Activated CD4-positive, alpha-beta T cell treated with anti-CD3 and anti-CD28 coated beads, Interleukin-2, amount 10 ng/mL, durations not matched to agents 24 days and 14 days (primary cell): ENCODE measurements at regions not wholly inside any gene's neighbourhood (a gene's known extent, or its start where the extent isn't known, plus 50 kb on each side); places are given as distances from the start of the nearest gene placed in this dataset.

Experiments
- DNase-seq: peaks from one replicate; pipeline ENCODE4 v3.0.0; 2022
- H3K27ac Mint-ChIP-seq: one replicate; pipeline ENCODE4 v1.8.0; 2022; ENCODE audit warnings: mild to moderate bottlenecking, mixed read lengths
- H3K27me3 Mint-ChIP-seq: one replicate; pipeline ENCODE4 v1.8.0; 2022; ENCODE audit warnings: mixed read lengths
- H3K36me3 Mint-ChIP-seq: one replicate; pipeline ENCODE4 v1.8.0; 2022; ENCODE audit warnings: low read depth, mild to moderate bottlenecking, mixed read lengths
- H3K4me1 Mint-ChIP-seq: one replicate; pipeline ENCODE4 v1.8.0; 2021; ENCODE audit warnings: mixed read lengths
- H3K4me3 Mint-ChIP-seq: one replicate; pipeline ENCODE4 v1.8.0; 2022; ENCODE audit warnings: mild to moderate bottlenecking, moderate library complexity, mixed read lengths
- H3K9me3 Mint-ChIP-seq: one replicate; pipeline ENCODE4 v1.8.0; 2021; ENCODE audit warnings: mixed read lengths
- intact Hi-C: fragments of 100-400 bp; cut with micrococcal nuclease; formaldehyde crosslinking; loops from one replicate; pipeline ENCODE4 v1.15.1; 2023

DNA sequence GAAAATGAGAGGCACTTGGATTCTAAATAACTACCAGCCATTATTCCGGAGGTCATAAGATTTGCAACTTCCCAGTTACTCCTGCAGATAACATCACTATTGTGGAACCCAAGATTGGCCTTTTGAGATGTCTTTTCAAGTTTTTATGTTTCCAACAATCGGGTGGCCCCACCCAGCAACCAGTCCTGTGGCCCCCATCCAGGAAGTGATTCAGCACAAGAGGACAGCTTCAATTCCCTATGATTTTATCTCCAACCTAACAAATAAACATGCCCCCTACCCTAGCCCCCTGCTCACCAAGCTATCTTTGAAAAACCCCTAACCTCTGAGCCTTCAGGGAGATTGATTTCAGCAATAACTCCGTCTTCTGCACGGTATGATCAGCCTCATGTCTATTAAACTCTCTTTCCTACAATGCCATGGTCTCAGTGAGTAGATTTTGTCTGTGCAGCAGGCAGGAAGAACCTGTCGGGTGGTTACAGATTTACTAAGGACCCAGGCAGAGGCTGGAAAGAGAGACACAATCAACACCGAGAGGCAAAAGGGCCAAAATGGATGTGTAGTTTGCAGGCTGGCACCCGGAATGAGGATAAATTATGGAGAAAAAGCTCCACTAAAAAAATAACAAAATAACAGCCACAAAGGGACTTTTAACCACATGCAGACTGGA lies 83.9 kb upstream of the UNC5B start:
- H3K36me3 Mint-ChIP-seq = no peaks in the 10 kb centered on the region
- no peak overlapping the region for H3K27ac Mint-ChIP-seq
- peaks cover 3% of the 10 kb centered on the region for H3K4me1 Mint-ChIP-seq
- no peak for DNase-seq
- H3K4me3 Mint-ChIP-seq = no peak overlapping the region
- H3K9me3 Mint-ChIP-seq = no peaks in the 10 kb centered on the region
- intact Hi-C loops = no loop called here
- peaks cover 7% of the 10 kb centered on the region for H3K27me3 Mint-ChIP-seq

DNA sequence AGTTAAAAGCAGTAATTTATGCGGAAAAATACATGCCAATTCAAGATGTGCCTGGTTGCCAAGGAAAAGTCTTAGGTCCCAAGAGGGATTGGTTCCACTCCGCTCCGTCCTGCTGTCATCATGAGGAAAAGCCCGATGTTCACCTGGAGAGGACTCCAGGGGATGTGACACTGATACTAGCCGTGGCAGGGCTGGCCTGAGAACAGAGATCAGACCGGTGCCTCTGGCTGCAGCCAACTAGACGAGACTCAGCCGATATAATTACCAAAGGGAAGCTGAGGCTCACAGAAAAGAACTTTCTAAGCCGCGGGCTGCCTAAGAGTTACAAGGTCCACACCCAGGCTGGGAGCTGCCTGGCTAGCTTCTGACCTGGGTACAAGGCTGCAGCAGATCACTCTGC lies 81.3 kb upstream of the UNC5B start:
- no peaks in the 10 kb centered on the region for H3K36me3 Mint-ChIP-seq
- DNase-seq = no peak
- no peak overlapping the region for H3K4me3 Mint-ChIP-seq
- no peaks in the 10 kb centered on the region for H3K9me3 Mint-ChIP-seq
- H3K4me1 Mint-ChIP-seq = peaks cover 3% of the 10 kb centered on the region
- no peak overlapping the region for H3K27ac Mint-ChIP-seq
- peaks cover 4% of the 10 kb centered on the region for H3K27me3 Mint-ChIP-seq
- intact Hi-C loops = no loop called here

DNA sequence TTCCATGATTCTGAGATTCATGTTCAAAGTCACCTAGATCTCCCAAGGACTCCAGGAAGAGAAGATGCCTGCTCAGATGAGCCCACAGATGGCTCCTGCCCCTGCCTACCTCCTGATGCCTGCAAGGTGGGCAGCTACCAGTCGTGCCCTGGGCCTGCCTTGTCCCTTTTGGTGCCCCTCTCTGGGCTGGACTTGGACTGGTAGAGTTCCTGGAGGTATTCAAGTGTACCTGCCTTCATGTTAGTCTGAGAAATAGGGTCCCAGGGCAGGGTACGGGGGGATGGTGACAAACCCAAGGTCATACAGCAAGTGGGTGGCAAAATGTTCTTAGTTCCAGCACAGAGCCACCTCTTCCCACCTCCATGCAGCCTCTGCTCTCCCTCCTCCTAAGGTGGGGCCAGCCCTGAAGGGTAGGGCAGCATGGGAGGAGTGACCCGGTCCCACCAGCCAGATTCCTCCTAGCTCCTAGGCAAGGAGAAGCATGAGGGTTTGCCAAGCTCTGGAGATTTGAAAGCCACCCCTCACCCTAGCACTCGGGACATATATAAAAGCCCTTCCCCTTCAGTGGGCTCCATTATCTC lies 80.8 kb upstream of the UNC5B start:
- Mint-ChIP-seq H3K27me3 (peaks cover 4% of the 10 kb centered on the region), H3K27ac (no peak overlapping the region), H3K36me3 (no peaks in the 10 kb centered on the region), H3K4me3 (no peak overlapping the region), H3K4me1 (peaks cover 3% of the 10 kb centered on the region), H3K9me3 (no peaks in the 10 kb centered on the region)
- DNase-seq = no peak
- intact Hi-C loops = no loop called here

DNA sequence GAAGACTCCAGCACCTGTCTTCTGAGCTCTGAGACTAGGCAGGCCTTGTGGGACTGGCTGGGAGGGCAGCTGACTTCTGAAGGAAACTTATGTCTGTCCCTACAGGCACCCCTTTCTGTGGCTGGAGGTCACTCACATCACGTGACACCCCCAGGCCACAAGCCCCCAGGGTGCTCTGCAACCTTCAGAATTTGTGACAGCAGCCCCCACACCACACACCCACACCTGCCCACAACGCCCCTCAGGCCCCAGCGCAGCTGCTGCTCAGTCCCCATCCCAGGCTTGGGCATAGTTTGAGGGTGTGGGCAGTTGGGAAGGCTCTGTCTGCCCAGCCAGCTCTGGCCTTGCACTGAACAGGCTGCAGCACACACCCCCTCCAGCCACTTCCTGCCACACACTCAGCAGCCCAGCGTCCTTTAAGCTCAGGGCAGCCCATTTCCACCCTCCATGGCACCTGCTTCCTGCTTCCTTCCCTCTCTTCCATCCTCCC lies 80.0 kb upstream of the UNC5B start:
- H3K4me1 Mint-ChIP-seq = peaks cover 3% of the 10 kb centered on the region
- no peaks in the 10 kb centered on the region for H3K9me3 Mint-ChIP-seq
- no peak for DNase-seq
- H3K36me3 Mint-ChIP-seq = no peaks in the 10 kb centered on the region
- H3K4me3 Mint-ChIP-seq = no peak overlapping the region
- peaks cover 4% of the 10 kb centered on the region for H3K27me3 Mint-ChIP-seq
- intact Hi-C loops = no loop called here
- no peak overlapping the region for H3K27ac Mint-ChIP-seq

DNA sequence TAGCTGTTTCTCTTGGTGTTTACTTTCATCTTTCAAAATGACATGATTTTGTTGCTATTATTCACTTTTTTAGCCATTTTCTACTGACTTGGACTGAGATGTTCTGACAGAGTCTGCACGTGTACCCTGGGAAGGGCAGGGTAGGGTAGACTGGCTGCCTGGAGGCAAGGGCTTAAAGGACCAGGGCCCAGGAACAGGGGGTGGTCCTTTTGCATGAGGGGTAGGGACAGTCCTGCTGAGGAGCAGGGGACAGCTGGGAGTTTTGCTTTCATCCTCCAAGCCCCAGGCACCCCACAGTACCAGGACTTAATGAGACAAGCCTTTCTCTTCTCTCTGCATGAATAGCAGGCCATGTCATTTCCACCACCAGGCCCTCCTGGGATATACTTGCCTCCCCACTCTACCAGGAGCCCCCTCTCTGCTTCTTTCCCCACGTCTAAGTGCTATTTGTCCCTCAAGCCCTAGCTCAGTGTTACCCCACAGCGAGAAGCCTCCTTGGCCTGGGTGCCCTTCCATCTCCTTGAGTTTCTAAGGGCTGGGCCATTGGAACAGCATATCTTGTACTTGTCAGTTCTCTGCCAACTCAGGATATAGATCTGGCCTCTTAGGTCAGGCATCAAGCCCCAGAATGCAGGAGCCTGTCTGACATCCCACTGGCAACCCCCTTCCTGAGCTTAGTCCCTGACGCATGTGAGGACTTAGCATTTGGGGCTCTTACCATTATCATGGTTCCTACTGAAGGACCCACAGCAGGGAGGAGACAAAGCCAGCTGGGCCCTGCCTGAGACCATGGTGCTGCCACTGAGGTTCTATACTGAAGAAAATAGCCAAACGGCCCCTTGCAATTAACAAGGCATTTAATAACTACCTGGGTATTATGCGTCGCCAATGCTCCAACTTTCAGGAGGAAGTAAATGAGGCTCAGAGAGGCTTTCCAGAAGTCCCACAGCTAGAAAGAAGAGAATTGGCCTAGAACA lies 78.4 kb upstream of the UNC5B start:
- intact Hi-C loops = no loop called here
- Mint-ChIP-seq H3K4me1 (no peaks in the 10 kb centered on the region), H3K36me3 (no peaks in the 10 kb centered on the region), H3K27me3 (peaks cover 4% of the 10 kb centered on the region), H3K4me3 (no peak overlapping the region), H3K27ac (no peak overlapping the region), H3K9me3 (no peaks in the 10 kb centered on the region)
- DNase-seq = no peak

DNA sequence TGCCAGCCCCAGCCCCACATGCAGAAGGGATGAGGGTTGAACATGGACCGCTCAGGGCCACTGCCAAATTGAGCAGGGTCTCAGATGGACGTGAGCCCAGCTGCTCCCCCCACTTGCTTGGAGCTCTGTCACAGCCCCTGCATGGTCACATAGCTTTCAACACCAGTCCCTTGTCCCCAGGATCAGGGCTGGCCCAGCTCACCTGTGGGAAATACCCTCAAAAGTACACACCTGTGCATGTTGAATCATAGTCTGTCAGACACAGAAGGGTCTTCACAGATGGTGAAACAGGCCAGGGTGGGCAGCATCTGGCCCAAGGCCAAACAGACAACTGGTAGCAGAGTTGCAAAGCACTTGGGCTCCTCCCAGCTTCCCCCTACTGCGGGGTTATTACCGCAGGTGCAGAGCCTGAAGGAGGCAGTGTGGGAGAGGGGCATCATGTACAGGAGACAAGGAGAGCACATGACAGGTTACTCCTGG lies 77.6 kb upstream of the UNC5B start:
- intact Hi-C loops = no loop called here
- peaks cover 4% of the 10 kb centered on the region for H3K27me3 Mint-ChIP-seq

DNA sequence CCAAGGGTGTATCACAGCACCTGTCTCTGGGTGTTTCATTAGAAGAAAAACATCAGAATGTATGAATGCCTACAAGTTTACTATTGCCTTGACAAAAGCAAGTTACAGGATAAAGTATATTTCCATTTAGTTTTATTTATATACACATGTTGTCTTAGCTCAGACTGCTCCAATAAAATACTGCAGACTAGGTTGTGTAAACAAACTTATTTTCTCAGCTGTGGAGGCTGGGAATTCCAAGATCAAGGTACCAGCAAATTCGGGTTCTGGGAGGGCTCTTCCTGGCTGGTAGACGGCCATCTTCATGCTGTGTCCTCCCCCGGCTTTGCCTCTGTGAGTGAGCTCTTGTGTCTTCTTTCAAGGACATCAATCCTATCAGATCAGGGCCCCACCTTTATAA lies 77.1 kb upstream of the UNC5B start:
- Mint-ChIP-seq H3K27me3 (peaks cover 3% of the 10 kb centered on the region), H3K36me3 (no peaks in the 10 kb centered on the region), H3K27ac (no peak overlapping the region), H3K9me3 (no peaks in the 10 kb centered on the region), H3K4me1 (no peaks in the 10 kb centered on the region), H3K4me3 (no peak overlapping the region)
- DNase-seq = no peak
- intact Hi-C loops = no loop called here

More for the DNA sequence above, 77.6 kb upstream of the UNC5B start:
- H3K4me1 Mint-ChIP-seq = no peaks in the 10 kb centered on the region
- no peak overlapping the region for H3K4me3 Mint-ChIP-seq
- H3K36me3 Mint-ChIP-seq = no peaks in the 10 kb centered on the region
- H3K27ac Mint-ChIP-seq = no peak overlapping the region
- no peak for DNase-seq
- no peaks in the 10 kb centered on the region for H3K9me3 Mint-ChIP-seq

DNA sequence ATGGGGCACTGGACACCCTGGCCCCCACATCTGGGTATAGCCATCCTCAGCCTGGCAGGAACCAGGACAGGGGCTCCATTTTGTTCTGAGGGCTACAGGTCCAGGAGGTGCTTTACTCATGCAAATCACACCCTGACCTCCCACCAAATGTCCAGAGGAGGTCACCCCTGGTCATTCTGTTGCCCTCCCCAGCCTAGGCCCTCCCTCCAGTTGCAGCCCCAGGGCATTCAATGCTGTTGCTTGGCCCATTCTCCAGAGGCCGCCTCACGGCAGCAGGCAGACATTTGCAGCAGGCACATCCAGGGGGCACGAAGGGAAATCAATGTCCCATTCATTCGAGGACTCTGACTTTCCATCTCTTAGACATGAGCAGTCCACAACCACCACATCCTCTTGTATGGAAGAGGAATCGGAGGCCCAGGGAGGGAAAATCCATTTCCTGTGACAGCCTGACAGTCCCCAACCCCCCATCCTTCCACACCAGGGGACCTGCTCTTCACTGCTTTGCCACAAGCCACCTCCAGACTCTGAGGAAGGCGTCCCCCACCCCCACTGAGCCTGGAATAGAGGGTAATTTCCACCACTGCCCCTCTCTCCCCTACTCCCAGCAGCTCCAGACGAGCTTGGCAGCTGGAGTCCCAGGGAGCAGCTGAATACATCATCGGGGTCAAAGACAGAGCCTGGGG lies 76.2 kb upstream of the UNC5B start:
- Mint-ChIP-seq H3K4me3 (no peak overlapping the region), H3K27me3 (no peaks in the 10 kb centered on the region), H3K4me1 (no peaks in the 10 kb centered on the region), H3K9me3 (no peaks in the 10 kb centered on the region), H3K36me3 (no peaks in the 10 kb centered on the region), H3K27ac (no peak overlapping the region)
- DNase-seq = no peak
- intact Hi-C loops = no loop called here

DNA sequence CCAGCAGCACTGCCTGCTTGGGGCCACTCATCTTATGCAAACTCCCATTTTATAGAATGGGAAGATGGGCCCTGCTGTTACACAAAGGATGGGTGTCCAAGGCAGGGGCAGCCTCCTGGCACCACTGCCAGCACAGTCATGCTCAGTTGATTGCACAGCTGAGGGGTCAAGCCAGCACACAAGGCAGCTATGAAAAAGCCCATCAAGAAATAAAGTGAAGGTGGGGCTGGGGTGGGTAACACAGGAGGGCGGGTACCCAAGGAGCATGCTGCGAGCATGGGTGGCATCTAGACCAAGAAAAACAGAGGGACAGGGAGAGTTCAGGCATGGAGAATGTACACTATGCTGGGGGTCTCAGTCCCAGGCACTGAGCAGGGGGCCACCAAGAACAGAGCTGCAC lies 74.7 kb upstream of the UNC5B start:
- H3K27me3 Mint-ChIP-seq = no peaks in the 10 kb centered on the region
- no peak for DNase-seq
- intact Hi-C loops = no loop called here
- no peak overlapping the region for H3K4me3 Mint-ChIP-seq
- no peaks in the 10 kb centered on the region for H3K4me1 Mint-ChIP-seq
- H3K36me3 Mint-ChIP-seq = no peaks in the 10 kb centered on the region
- H3K27ac Mint-ChIP-seq = no peak overlapping the region
- no peaks in the 10 kb centered on the region for H3K9me3 Mint-ChIP-seq

DNA sequence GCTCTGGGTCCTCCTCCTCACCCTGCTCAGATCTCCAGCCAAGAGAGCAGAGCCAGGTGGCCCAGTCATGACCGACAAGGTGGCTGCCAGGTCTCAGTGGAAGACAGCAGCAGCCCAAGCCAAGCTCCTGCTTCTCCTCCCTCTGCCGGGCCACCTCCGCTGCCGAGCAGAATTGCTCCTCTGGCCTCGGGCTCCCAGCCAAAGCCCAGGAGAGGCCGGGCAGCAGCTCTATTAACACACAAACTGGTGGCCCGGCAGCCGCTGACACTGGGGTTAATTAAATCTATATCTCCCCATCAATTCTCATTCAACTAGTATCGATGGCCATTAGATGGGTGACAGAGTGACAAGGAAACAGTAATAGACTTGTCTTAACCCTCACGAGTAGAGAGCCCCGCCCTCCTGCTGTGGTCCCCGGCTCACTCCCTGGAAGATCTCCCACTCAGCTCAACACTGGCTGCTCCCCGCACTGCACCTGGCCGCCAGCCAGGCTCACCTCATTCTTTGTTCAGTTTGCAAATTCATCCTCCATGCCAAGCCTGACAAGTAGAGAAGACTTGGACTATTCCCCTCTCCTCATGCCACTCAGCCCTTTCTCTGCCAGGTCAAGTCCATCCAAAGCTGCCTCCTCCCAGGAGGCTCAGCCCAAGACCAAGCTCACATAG lies 74.1 kb upstream of the UNC5B start:
- H3K27ac Mint-ChIP-seq = no peak overlapping the region

DNA sequence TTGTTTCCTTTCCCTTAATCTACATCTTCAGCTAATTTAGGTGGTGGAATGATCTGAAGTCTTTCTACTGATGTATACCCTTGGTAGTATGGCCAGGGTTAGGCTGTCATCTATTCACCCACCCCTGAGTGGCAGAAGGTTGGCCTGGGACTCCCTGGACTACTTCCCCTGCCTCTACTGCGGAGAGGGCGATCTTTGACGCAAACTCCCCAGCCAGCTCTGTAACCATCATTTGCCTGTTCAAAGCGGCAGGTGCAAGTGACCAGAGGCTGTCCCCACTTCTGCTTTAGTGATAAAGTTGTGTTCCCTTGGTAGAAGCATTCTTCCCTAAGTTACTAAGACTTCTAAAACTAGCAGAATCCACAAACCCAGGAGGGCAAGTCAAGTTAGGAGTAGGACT lies 70.8 kb upstream of the UNC5B start:
- Mint-ChIP-seq H3K27ac (no peak overlapping the region), H3K27me3 (no peaks in the 10 kb centered on the region), H3K36me3 (no peaks in the 10 kb centered on the region), H3K4me1 (no peaks in the 10 kb centered on the region), H3K9me3 (no peaks in the 10 kb centered on the region), H3K4me3 (no peak overlapping the region)
- intact Hi-C loops = no loop called here
- DNase-seq = no peak

More for the DNA sequence above, 74.1 kb upstream of the UNC5B start:
- Mint-ChIP-seq H3K4me3 (no peak overlapping the region), H3K36me3 (no peaks in the 10 kb centered on the region), H3K9me3 (no peaks in the 10 kb centered on the region), H3K27me3 (no peaks in the 10 kb centered on the region), H3K4me1 (no peaks in the 10 kb centered on the region)
- DNase-seq = no peak
- intact Hi-C loops = no loop called here

DNA sequence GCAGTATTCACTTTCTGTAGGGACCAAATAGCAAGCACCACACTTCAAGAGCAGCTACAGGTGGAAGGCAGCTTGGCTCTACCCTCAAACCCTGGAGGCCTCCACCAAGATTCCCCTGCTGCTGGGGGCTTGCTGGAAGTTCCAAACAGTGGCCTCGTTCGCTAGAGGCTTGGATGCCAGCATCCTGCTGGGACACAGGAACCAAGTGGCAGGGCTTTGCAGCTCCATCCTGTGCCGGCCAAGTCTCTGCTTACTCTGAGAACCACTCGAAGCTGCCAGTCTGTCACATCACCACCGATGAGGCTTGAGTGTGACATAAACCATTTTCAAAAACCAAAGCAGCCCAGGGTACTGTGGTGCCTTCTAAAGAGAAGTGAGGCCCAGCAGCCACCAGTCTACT lies 69.2 kb upstream of the UNC5B start:
- Mint-ChIP-seq H3K4me1 (no peaks in the 10 kb centered on the region), H3K9me3 (no peaks in the 10 kb centered on the region), H3K36me3 (no peaks in the 10 kb centered on the region), H3K4me3 (no peak overlapping the region), H3K27ac (no peak overlapping the region), H3K27me3 (peaks cover 3% of the 10 kb centered on the region)
- DNase-seq = no peak
- intact Hi-C loops = no loop called here

DNA sequence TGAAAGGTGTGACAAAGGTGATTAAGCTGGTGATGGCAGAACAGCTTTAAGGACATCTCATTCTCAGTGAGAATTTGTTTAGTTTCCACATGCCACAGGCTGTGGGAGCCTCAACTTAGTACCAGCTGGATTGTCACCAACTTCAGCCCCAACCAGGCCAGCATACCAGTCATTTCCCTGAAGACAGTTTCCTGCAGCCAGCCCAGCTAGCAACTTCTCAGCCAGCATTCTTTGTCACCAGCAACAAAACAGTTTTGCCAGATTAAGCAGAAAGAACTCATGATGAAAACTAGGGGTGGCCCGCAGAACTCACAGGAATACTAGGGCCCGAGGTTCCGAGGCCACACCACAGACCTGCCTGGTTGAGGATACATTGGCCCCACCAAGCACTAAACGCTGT lies 68.8 kb upstream of the UNC5B start:
- Mint-ChIP-seq H3K27ac (no peak overlapping the region), H3K9me3 (no peaks in the 10 kb centered on the region), H3K27me3 (peaks cover 3% of the 10 kb centered on the region), H3K4me3 (no peak overlapping the region), H3K4me1 (no peaks in the 10 kb centered on the region), H3K36me3 (no peaks in the 10 kb centered on the region)
- no peak for DNase-seq
- intact Hi-C loops = no loop called here
